Neuronal stem cell (in vitro differentiated cells): ENCODE measurements at regions not wholly inside any gene's neighbourhood (a gene's known extent, or its start where the extent isn't known, plus 50 kb on each side); places are given as distances from the start of the nearest gene placed in this dataset.

Experiments used
- DNase-seq: peaks from one replicate; pipeline ENCODE4 v3.0.0-alpha.2; 2013; ENCODE audit warnings: low spot score
- H2AFZ ChIP-seq: one replicate; pipeline ENCODE4 v1.6.1; 2013; ENCODE audit warnings: mild to moderate bottlenecking, low read length, inconsistent platforms
- H2AK5ac ChIP-seq: 2 replicates; pipeline ENCODE4 v1.6.1; 2013; ENCODE audit warnings: low read depth, mild to moderate bottlenecking, inconsistent platforms, low read length, moderate library complexity, mixed read lengths
- H2BK120ac ChIP-seq: 2 replicates; pipeline ENCODE4 v1.6.1; 2013; ENCODE audit warnings: low read depth, mild to moderate bottlenecking, inconsistent platforms, low read length, moderate library complexity, mixed read lengths
- H2BK12ac ChIP-seq: one replicate; pipeline ENCODE4 v1.6.1; 2013; ENCODE audit warnings: low read length, inconsistent platforms
- H2BK15ac ChIP-seq: 2 replicates; pipeline ENCODE4 v1.6.1; 2013; ENCODE audit warnings: mild to moderate bottlenecking, low read length, inconsistent platforms, mixed read lengths
- H2BK5ac ChIP-seq: one replicate; pipeline ENCODE4 v1.6.1; 2013; ENCODE audit warnings: inconsistent platforms, mild to moderate bottlenecking, low read length, moderate library complexity
- H3K14ac ChIP-seq: one replicate; pipeline ENCODE4 v1.6.1; 2013; ENCODE audit warnings: low read length, inconsistent platforms
- H3K18ac ChIP-seq: 2 replicates; pipeline ENCODE4 v1.6.1; 2013; ENCODE audit warnings: low read length, inconsistent platforms
- H3K23ac ChIP-seq: 2 replicates; pipeline ENCODE4 v1.6.1; 2013; ENCODE audit warnings: low read depth, mild to moderate bottlenecking, mixed read lengths, low read length, inconsistent platforms; ENCODE audit not compliant: poor library complexity
- H3K27ac ChIP-seq: replicated peaks from 3 replicates; pipeline ENCODE4 v1.5.1; 2013; ENCODE audit warnings: low read length, inconsistent platforms
- H3K27me3 ChIP-seq, 3 experiments: 2 replicates each; pipeline ENCODE4 v1.6.1; 2013; ENCODE audit warnings: low read length in 3 of 3, mild to moderate bottlenecking in 2 of 3, inconsistent platforms in 1 of 3, low read depth in 1 of 3, mixed read lengths in 1 of 3, moderate library complexity in 1 of 3; ENCODE audit not compliant: control insufficient read depth in 3 of 3, insufficient read depth in 3 of 3
- H3K36me3 ChIP-seq, 2 donors: replicated peaks in 1 of 2; 2 replicates each; pipeline ENCODE4 v1.6.1; 2013; ENCODE audit warnings: low read length in 2 of 2; ENCODE audit not compliant: control insufficient read depth in 2 of 2, insufficient read depth in 2 of 2
- H3K4ac ChIP-seq: 2 replicates; pipeline ENCODE4 v1.6.1; 2013; ENCODE audit warnings: inconsistent platforms, mild to moderate bottlenecking, low read length, moderate library complexity
- H3K4me1 ChIP-seq, 2 donors: 1 replicate in 1 of 2; 2 replicates in 1 of 2; pipeline ENCODE4 v1.6.1; 2013; ENCODE audit warnings: low read length in 2 of 2, low read depth in 1 of 2; ENCODE audit not compliant: control insufficient read depth in 2 of 2, insufficient read depth in 1 of 2
- H3K4me2 ChIP-seq: one replicate; pipeline ENCODE4 v1.6.1; 2013; ENCODE audit warnings: mild to moderate bottlenecking, low read length, inconsistent platforms; ENCODE audit not compliant: insufficient read depth, poor library complexity, severe bottlenecking
- H3K4me3 ChIP-seq, 2 donors: 2 replicates each; pipeline ENCODE4 v1.5.1; 2013; ENCODE audit warnings: low read length in 2 of 2, mild to moderate bottlenecking in 2 of 2, inconsistent platforms in 1 of 2, moderate library complexity in 1 of 2
- H3K79me1 ChIP-seq: one replicate; pipeline ENCODE4 v1.6.1; 2013; ENCODE audit warnings: low read depth, mild to moderate bottlenecking, inconsistent platforms, low read length, moderate library complexity
- H3K9ac ChIP-seq: one replicate; pipeline ENCODE4 v1.6.1; 2013; ENCODE audit warnings: mild to moderate bottlenecking, low read depth, low read length, inconsistent platforms; ENCODE audit not compliant: poor library complexity
- H3K9me3 ChIP-seq, 2 donors: replicated peaks in 1 of 2; 2 replicates each; pipeline versions ENCODE3 to v1.6.1; 2013; ENCODE audit warnings: low read length in 2 of 2, mild to moderate bottlenecking in 2 of 2, inconsistent platforms in 1 of 2, low read depth in 1 of 2, mixed read lengths in 1 of 2, moderate library complexity in 1 of 2; ENCODE audit not compliant: control insufficient read depth in 2 of 2, insufficient read depth in 1 of 2
- H4K8ac ChIP-seq: one replicate; pipeline ENCODE4 v1.6.1; 2013; ENCODE audit warnings: low read depth, mild to moderate bottlenecking, inconsistent platforms, low read length, moderate library complexity
- H4K91ac ChIP-seq: one replicate; pipeline ENCODE4 v1.6.1; 2013; ENCODE audit warnings: low read length, low read depth, mild to moderate bottlenecking, inconsistent platforms; ENCODE audit not compliant: poor library complexity
- WGBS, 2 donors: extraction: QIAGEN DNeasy Blood & Tissue Kit; methylation state at CpG; one replicate each; pipeline ENCODE4 v1.1.7; 2013; ENCODE audit warnings: missing lambda C conversion rate in 2 of 2, mixed read lengths in 1 of 2; ENCODE audit not compliant: insufficient read length in 2 of 2, insufficient replicate concordance in 1 of 2; ENCODE audit errors: extremely low coverage in 2 of 2; 5-methylcytosine and 5-hydroxymethylcytosine counted together

GRCh38 chr2:18855027-18855426 lies 265.7 kb upstream of the NT5C1B start:
- no peaks in the 10 kb centered on the region for H3K9me3 ChIP-seq
- no peak overlapping the region for H2BK15ac ChIP-seq
- no peak overlapping the region for H4K91ac ChIP-seq
- no peak overlapping the region for H3K23ac ChIP-seq
- H3K36me3 ChIP-seq: no peaks in the 10 kb centered on the region
- no peaks in the 10 kb centered on the region for H3K79me1 ChIP-seq
- no peaks in the 10 kb centered on the region for H3K27me3 ChIP-seq
- no peak overlapping the region for H3K14ac ChIP-seq
- H3K4me1 ChIP-seq: no peaks in the 10 kb centered on the region
- no peak overlapping the region for H3K4me2 ChIP-seq
- H3K9ac ChIP-seq: no peak overlapping the region
- H3K4ac ChIP-seq: no peak overlapping the region
- H2BK5ac ChIP-seq: no peak overlapping the region
- no peak overlapping the region for H3K18ac ChIP-seq
- no peak overlapping the region for H4K8ac ChIP-seq
- no peak overlapping the region for H2AK5ac ChIP-seq
- H3K4me3 ChIP-seq: no peak overlapping the region
- no peak for DNase-seq
- no peak overlapping the region for H2AFZ ChIP-seq
- H3K27ac ChIP-seq: no peak overlapping the region
- no peak overlapping the region for H2BK12ac ChIP-seq
- no peak overlapping the region for H2BK120ac ChIP-seq

- no peak overlapping the region for H2BK120ac ChIP-seq
- H3K36me3 ChIP-seq: no peaks in the 10 kb centered on the region
- no peak overlapping the region for H2AK5ac ChIP-seq
- no peak overlapping the region for H2AFZ ChIP-seq
- no peak overlapping the region for H4K8ac ChIP-seq
- H3K14ac ChIP-seq: no peak overlapping the region
- H3K23ac ChIP-seq: no peak overlapping the region
- H3K4me3 ChIP-seq: no peak overlapping the region
- H4K91ac ChIP-seq: no peak overlapping the region
- no peak overlapping the region for H3K27ac ChIP-seq
- no peak overlapping the region for H3K4ac ChIP-seq
- H3K9ac ChIP-seq: no peak overlapping the region
- peaks cover 0 to 2% of the 10 kb centered on the region in 2 donors for H3K4me1 ChIP-seq
- no peak overlapping the region for H2BK15ac ChIP-seq
- no peaks in the 10 kb centered on the region for H3K79me1 ChIP-seq
- no CpG with 5 or more reads among the region's 2 CpGs for WGBS, 2 donors
- H2BK12ac ChIP-seq: no peak overlapping the region
- H2BK5ac ChIP-seq: no peak overlapping the region
- no peaks in the 10 kb centered on the region for H3K9me3 ChIP-seq
- DNase-seq: no peak
- no peak overlapping the region for H3K18ac ChIP-seq
- H3K27me3 ChIP-seq: no peaks in the 10 kb centered on the region
- no peak overlapping the region for H3K4me2 ChIP-seq
Measured at GRCh38 chr2:18849841-18850578, 260.6 kb upstream of the NT5C1B start.

GRCh38 chr2:18848646-18849045 lies 259.3 kb upstream of the NT5C1B start:
- Histone ChIP-seq H3K18ac (no peak overlapping the region), H3K14ac (no peak overlapping the region), H3K4me2 (no peak overlapping the region), H3K27ac (no peak overlapping the region), H3K36me3 (no peaks in the 10 kb centered on the region), H2BK12ac (no peak overlapping the region), H2AK5ac (no peak overlapping the region), H2BK120ac (no peak overlapping the region), H3K23ac (no peak overlapping the region), H3K9ac (no peak overlapping the region), H3K4ac (no peak overlapping the region), H4K91ac (no peak overlapping the region), H2BK15ac (no peak overlapping the region), H3K79me1 (no peaks in the 10 kb centered on the region), H3K4me1 (peaks cover 0 to 2% of the 10 kb centered on the region in 2 donors), H4K8ac (no peak overlapping the region), H3K9me3 (no peaks in the 10 kb centered on the region), H3K27me3 (no peaks in the 10 kb centered on the region), H2AFZ (no peak overlapping the region), H2BK5ac (no peak overlapping the region), H3K4me3 (no peak overlapping the region)
- DNase-seq: no peak

DNA sequence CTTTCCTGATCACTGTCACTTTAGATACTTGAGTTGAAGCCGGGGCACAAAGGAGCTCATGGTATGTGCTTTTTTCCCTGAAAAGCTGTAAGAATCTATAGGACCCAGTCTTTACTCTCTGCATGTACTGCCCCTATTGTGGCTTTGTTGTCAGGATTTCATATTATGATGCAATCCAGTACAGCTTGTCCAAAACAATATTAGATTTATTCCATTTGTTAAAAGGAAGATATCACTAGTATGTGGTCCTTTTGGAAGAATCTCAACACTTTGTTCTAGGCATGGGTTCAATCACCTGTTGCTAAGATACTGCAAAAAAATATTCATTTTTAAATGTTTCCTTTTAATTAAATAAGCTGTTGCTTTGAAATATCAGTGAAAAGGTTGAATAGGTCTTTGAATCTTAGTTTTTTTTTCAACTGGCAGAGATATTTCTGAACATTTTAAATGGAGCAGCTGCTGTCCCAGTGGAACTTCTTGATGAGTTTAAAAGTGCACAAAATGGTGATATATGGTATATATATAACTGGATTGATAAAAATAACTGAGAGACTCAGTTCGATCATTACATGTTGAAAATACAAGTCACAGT lies 256.6 kb upstream of the NT5C1B start:
- no peak overlapping the region for H3K4me2 ChIP-seq
- no peaks in the 10 kb centered on the region for H3K36me3 ChIP-seq
- H3K23ac ChIP-seq: no peak overlapping the region
- H3K9ac ChIP-seq: no peak overlapping the region
- H3K14ac ChIP-seq: no peak overlapping the region
- no peaks in the 10 kb centered on the region for H3K27me3 ChIP-seq
- no peak for DNase-seq
- no peak overlapping the region for H3K4me3 ChIP-seq
- no CpG with 5 or more reads among the region's 2 CpGs for WGBS, 2 donors
- no peak overlapping the region for H4K8ac ChIP-seq
- no peak overlapping the region for H2BK15ac ChIP-seq
- no peak overlapping the region for H2BK120ac ChIP-seq
- H2BK5ac ChIP-seq: no peak overlapping the region
- H3K9me3 ChIP-seq: no peaks in the 10 kb centered on the region
- H3K4ac ChIP-seq: no peak overlapping the region
- no peak overlapping the region for H3K27ac ChIP-seq
- peak overlapping the region; percentile 6 for H2AFZ ChIP-seq
- no peaks in the 10 kb centered on the region for H3K79me1 ChIP-seq
- no peak overlapping the region for H2BK12ac ChIP-seq
- no peak overlapping the region for H3K18ac ChIP-seq
- H3K4me1 ChIP-seq: peaks cover 0 to 2% of the 10 kb centered on the region in 2 donors
- no peak overlapping the region for H2AK5ac ChIP-seq
- no peak overlapping the region for H4K91ac ChIP-seq
